ENCODE measurements at regions not wholly inside any gene's neighbourhood (a gene's known extent, or its start where the extent isn't known, plus 50 kb on each side); places are given as distances from the start of the nearest gene placed in this dataset.
A peak's percentile ranks its signal among the peaks of the same experiment; 100 is the strongest.

GRCh38 chr15:29885183-29885582, 62.9 kb upstream of the TJP1 start:
- Histone ChIP-seq H3K9me3 (no peaks in the 10 kb centered on the region), H3K27me3 (no peaks in the 10 kb centered on the region), H3K4me3 (no peak overlapping the region), H3K4me1 (no peaks in the 10 kb centered on the region), H3K36me3 (no peaks in the 10 kb centered on the region), H3K27ac (no peak overlapping the region)
- TF ChIP-seq CTCF (IDR thresholded peaks at IDR 0.05), result no peak
- intact Hi-C loops (cut with DNase I), result no loop called here
- ATAC-seq, result no peak
- DNase-seq, result no peak

- TF ChIP-seq CTCF (IDR thresholded peaks at IDR 0.05), result no peak
- DNase-seq (peak in 2 of 4 donors; percentile 26 to 44), ATAC-seq (peak; percentile 62)
- H3K27me3 ChIP-seq, result no peaks in the 10 kb centered on the region
- intact Hi-C loops (cut with DNase I), result no loop called here
- no peak overlapping the region for H3K4me3 ChIP-seq
- H3K36me3 ChIP-seq, result no peaks in the 10 kb centered on the region
- H3K27ac ChIP-seq, result no peak overlapping the region
- H3K4me1 ChIP-seq, result no peaks in the 10 kb centered on the region
- no peaks in the 10 kb centered on the region for H3K9me3 ChIP-seq
These were observed 60.9 kb upstream of the TJP1 start for GRCh38 chr15:29883126-29883525.

- DNase-seq (no peak), ATAC-seq (no peak)
- no peaks in the 10 kb centered on the region for H3K36me3 ChIP-seq
- no peaks in the 10 kb centered on the region for H3K27me3 ChIP-seq
- no peaks in the 10 kb centered on the region for H3K4me1 ChIP-seq
- H3K4me3 ChIP-seq, result no peak overlapping the region
- TF ChIP-seq CTCF (IDR thresholded peaks at IDR 0.05), result no peak
- intact Hi-C loops (cut with DNase I), result no loop called here
- no peaks in the 10 kb centered on the region for H3K9me3 ChIP-seq
- H3K27ac ChIP-seq, result no peak overlapping the region
These were observed 58.6 kb upstream of the TJP1 start for GRCh38 chr15:29880886-29881285.

- Histone ChIP-seq H3K27ac (no peak overlapping the region), H3K4me3 (no peak overlapping the region), H3K9me3 (no peaks in the 10 kb centered on the region), H3K27me3 (no peaks in the 10 kb centered on the region), H3K4me1 (no peaks in the 10 kb centered on the region), H3K36me3 (no peaks in the 10 kb centered on the region)
- DNase-seq, result no peak
- intact Hi-C loops (cut with DNase I), result no loop called here
- no peak for ATAC-seq
- no peak for TF ChIP-seq CTCF (IDR thresholded peaks at IDR 0.05)
These were observed 58.1 kb upstream of the TJP1 start for GRCh38 chr15:29880341-29880740.

- TF ChIP-seq CTCF (IDR thresholded peaks at IDR 0.05), result no peak
- H3K27ac ChIP-seq, result no peak overlapping the region
- no peaks in the 10 kb centered on the region for H3K9me3 ChIP-seq
- ATAC-seq (no peak), DNase-seq (no peak)
- peaks cover 0 to 2% of the 10 kb centered on the region in 2 donors for H3K4me1 ChIP-seq
- H3K27me3 ChIP-seq, result no peaks in the 10 kb centered on the region
- intact Hi-C loops (cut with DNase I), result no loop called here
- H3K4me3 ChIP-seq, result no peak overlapping the region
- H3K36me3 ChIP-seq, result no peaks in the 10 kb centered on the region
These were observed 52.7 kb upstream of the TJP1 start for GRCh38 chr15:29874977-29875376.

Data from left lung (tissue), 4 donors.